ENCODE measurements at regions not wholly inside any gene's neighbourhood (a gene's known extent, or its start where the extent isn't known, plus 50 kb on each side); places are given as distances from the start of the nearest gene placed in this dataset.

GRCh38 chr2:59168766-59169165 is 927.6 kb upstream of the FANCL start:
- TF ChIP-seq POLR2A (IDR thresholded peaks at IDR 0.05; ENCODE audit: low read length) (no peak), GATA1 (IDR thresholded peaks at IDR 0.05; ENCODE audit: low read depth, low read length) (no peak)
